Lung (tissue), 11 donors: ENCODE measurements at regions not wholly inside any gene's neighbourhood (a gene's known extent, or its start where the extent isn't known, plus 50 kb on each side); places are given as distances from the start of the nearest gene placed in this dataset.

Experiments
- ATAC-seq: fragments of 200-7000 bp; cut with Tn5 transposase; one replicate; pipeline ENCODE4 v1.9.1; 2020; ENCODE audit warnings: moderate number of reproducible peaks; ENCODE audit not compliant: insufficient read depth, low FRiP score
- DNase-seq, 3 donors: peaks; one replicate each; pipeline ENCODE4 v3.0.0-alpha.2; 2013 to 2017
- H3K27ac ChIP-seq, 2 donors: one replicate each; pipeline ENCODE4 v1.5.1; 2013; ENCODE audit warnings: mild to moderate bottlenecking in 2 of 2, moderate library complexity in 2 of 2, control low read depth in 1 of 2, inconsistent platforms in 1 of 2, low read depth in 1 of 2, low read length in 1 of 2
- H3K27me3 ChIP-seq, 3 donors: one replicate each; pipeline ENCODE4 v1.5.1; 2013; ENCODE audit warnings: low read length in 2 of 3; ENCODE audit not compliant: control insufficient read depth in 3 of 3, insufficient read depth in 3 of 3
- H3K36me3 ChIP-seq, 4 donors: one replicate each; pipeline ENCODE4 v1.5.1; 2013; ENCODE audit warnings: low read length in 4 of 4, mild to moderate bottlenecking in 1 of 4, moderate library complexity in 1 of 4; ENCODE audit not compliant: control insufficient read depth in 4 of 4, insufficient read depth in 4 of 4
- H3K4me1 ChIP-seq, 5 donors: one replicate each; pipeline ENCODE4 v1.5.1; 2013; ENCODE audit warnings: low read length in 5 of 5, mild to moderate bottlenecking in 2 of 5, moderate library complexity in 1 of 5; ENCODE audit not compliant: control insufficient read depth in 5 of 5, insufficient read depth in 5 of 5
- H3K4me3 ChIP-seq: one replicate; pipeline ENCODE4 v1.5.1; 2013; ENCODE audit warnings: mild to moderate bottlenecking, control low read depth, moderate library complexity
- H3K9ac ChIP-seq, 2 donors: one replicate each; pipeline ENCODE4 v1.5.1; 2013; ENCODE audit warnings: low read length in 2 of 2, control low read depth in 1 of 2; ENCODE audit not compliant: insufficient read depth in 1 of 2
- H3K9me3 ChIP-seq, 4 donors: one replicate each; pipeline ENCODE4 v1.5.1; 2013; ENCODE audit warnings: low read length in 3 of 4, mild to moderate bottlenecking in 1 of 4, moderate library complexity in 1 of 4; ENCODE audit not compliant: control insufficient read depth in 4 of 4, insufficient read depth in 3 of 4
- CTCF ChIP-seq: IDR thresholded peaks from 2 replicates; pipeline ENCODE4 v1.5.1; 2012; ENCODE audit warnings: mild to moderate bottlenecking; ENCODE audit errors: control extremely low read depth, extremely low read depth
- WGBS, 2 donors: extraction: QIAGEN DNeasy Blood & Tissue Kit; methylation state at CpG; one replicate each; pipeline ENCODE4 v1.1.7; 2013; 5-methylcytosine and 5-hydroxymethylcytosine counted together
- donor health status: control.
- donor health status: control.
- donor health status: Bipolar disorder and iron deficiency.
- donor health status: healthy.
- donor health status: DM: yes; HTN: yes; CAD: no.

- no peak overlapping the region for H3K4me3 ChIP-seq
- no peak for TF ChIP-seq CTCF
- ATAC-seq (no peak), DNase-seq (no peak)
- no peaks in the 10 kb centered on the region for H3K27me3 ChIP-seq
- H3K27ac ChIP-seq, result no peak overlapping the region
- H3K9ac ChIP-seq, result no peak overlapping the region
- WGBS, 2 donors, result 85 to 98% methylated on average over 4 of the region's 4 CpGs
- H3K9me3 ChIP-seq, result no peaks in the 10 kb centered on the region
- no peaks in the 10 kb centered on the region for H3K36me3 ChIP-seq
- H3K4me1 ChIP-seq, result no peaks in the 10 kb centered on the region
These were observed 110.1 kb upstream of the TBL1XR1 start for GRCh38 chr3:177307391-177307790.

- no peaks in the 10 kb centered on the region for H3K4me1 ChIP-seq
- no peak overlapping the region for H3K4me3 ChIP-seq
- no peaks in the 10 kb centered on the region for H3K27me3 ChIP-seq
- no peaks in the 10 kb centered on the region for H3K9me3 ChIP-seq
- WGBS, 2 donors, result 96% methylated on average over 5 of the region's 5 CpGs
- ATAC-seq (no peak), DNase-seq (no peak)
- TF ChIP-seq CTCF, result no peak
- H3K27ac ChIP-seq, result no peak overlapping the region
- no peak overlapping the region for H3K9ac ChIP-seq
- H3K36me3 ChIP-seq, result no peaks in the 10 kb centered on the region
These were observed 110.5 kb upstream of the TBL1XR1 start for GRCh38 chr3:177307826-177308225.

GRCh38 chr3:177308286-177308685 is 111.0 kb upstream of the TBL1XR1 start:
- no peak for DNase-seq
- Histone ChIP-seq H3K9ac (no peak overlapping the region), H3K4me1 (no peaks in the 10 kb centered on the region), H3K4me3 (no peak overlapping the region), H3K27me3 (no peaks in the 10 kb centered on the region), H3K9me3 (no peaks in the 10 kb centered on the region), H3K27ac (no peak overlapping the region), H3K36me3 (no peaks in the 10 kb centered on the region)
- TF ChIP-seq CTCF, result no peak
- WGBS, 2 donors, result 92 to 94% methylated on average over 5 of the region's 5 CpGs
- ATAC-seq, result no peak

GRCh38 chr3:177308911-177309310 is 111.6 kb upstream of the TBL1XR1 start:
- Histone ChIP-seq H3K27me3 (no peaks in the 10 kb centered on the region), H3K9ac (no peak overlapping the region), H3K27ac (no peak overlapping the region), H3K9me3 (no peaks in the 10 kb centered on the region), H3K4me1 (no peaks in the 10 kb centered on the region), H3K4me3 (no peak overlapping the region), H3K36me3 (no peaks in the 10 kb centered on the region)
- no peak for ATAC-seq
- no peak for TF ChIP-seq CTCF
- 81% methylated on average over 3 of the region's 3 CpGs for WGBS, 2 donors
- DNase-seq, result no peak
